ENCODE measurements at regions not wholly inside any gene's neighbourhood (a gene's known extent, or its start where the extent isn't known, plus 50 kb on each side); places are given as distances from the start of the nearest gene placed in this dataset.

DNA sequence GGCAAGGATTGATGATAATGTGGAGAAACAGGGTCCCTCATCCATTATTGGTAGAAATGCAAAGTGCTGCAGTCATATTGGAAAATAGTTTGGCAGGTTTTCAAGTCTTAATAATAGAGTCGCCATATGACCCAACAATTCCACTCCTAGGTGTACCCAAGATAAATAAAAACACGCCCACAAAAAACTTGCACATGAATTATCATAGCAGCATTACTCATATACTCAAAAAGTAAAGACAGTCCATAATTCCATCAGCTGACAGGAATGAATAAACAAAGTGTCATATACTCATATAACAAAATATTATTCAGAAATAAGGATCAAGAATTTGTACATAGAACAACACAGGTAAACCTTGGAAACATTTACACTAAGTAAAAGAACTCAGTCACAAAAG lies 242.9 kb upstream of the FTMT start:
- TF ChIP-seq, protein P1, sequence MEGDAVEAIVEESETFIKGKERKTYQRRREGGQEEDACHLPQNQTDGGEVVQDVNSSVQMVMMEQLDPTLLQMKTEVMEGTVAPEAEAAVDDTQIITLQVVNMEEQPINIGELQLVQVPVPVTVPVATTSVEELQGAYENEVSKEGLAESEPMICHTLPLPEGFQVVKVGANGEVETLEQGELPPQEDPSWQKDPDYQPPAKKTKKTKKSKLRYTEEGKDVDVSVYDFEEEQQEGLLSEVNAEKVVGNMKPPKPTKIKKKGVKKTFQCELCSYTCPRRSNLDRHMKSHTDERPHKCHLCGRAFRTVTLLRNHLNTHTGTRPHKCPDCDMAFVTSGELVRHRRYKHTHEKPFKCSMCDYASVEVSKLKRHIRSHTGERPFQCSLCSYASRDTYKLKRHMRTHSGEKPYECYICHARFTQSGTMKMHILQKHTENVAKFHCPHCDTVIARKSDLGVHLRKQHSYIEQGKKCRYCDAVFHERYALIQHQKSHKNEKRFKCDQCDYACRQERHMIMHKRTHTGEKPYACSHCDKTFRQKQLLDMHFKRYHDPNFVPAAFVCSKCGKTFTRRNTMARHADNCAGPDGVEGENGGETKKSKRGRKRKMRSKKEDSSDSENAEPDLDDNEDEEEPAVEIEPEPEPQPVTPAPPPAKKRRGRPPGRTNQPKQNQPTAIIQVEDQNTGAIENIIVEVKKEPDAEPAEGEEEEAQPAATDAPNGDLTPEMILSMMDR (IDR thresholded peaks at IDR 0.05; ENCODE audit: low read depth, low read length, poor library complexity, severe bottlenecking) = no peak
- no peak for TF ChIP-seq EZH2phosphoT487 (IDR thresholded peaks at IDR 0.05; ENCODE audit: borderline replicate concordance, low read length)
